ENCODE measurements at regions not wholly inside any gene's neighbourhood (a gene's known extent, or its start where the extent isn't known, plus 50 kb on each side); places are given as distances from the start of the nearest gene placed in this dataset.

- intact Hi-C loops (cut with DNase I) = no loop called here
- DNase-seq (no peak), FAIRE-seq (no peak)
- no peak overlapping the region for H3K4me3 ChIP-seq (ENCODE audit: low read length in 3 of 3)
- TF ChIP-seq CTCF (IDR thresholded peaks at IDR 0.05; ENCODE audit: borderline replicate concordance, extremely low read depth, insufficient read depth) = no peak
- H3K27ac ChIP-seq (ENCODE audit: low read depth in 2 of 2, low read length in 2 of 2) = no peak overlapping the region
- H3K36me3 ChIP-seq (ENCODE audit: control insufficient read depth in 2 of 3, insufficient read depth in 3 of 3, low read length in 3 of 3) = no peaks in the 10 kb centered on the region
- no peaks in the 10 kb centered on the region for H3K9me3 ChIP-seq (ENCODE audit: control insufficient read depth in 2 of 3, insufficient read depth in 1 of 3, low read length in 3 of 3)
- H3K4me1 ChIP-seq (ENCODE audit: control insufficient read depth in 2 of 3, insufficient read depth in 2 of 3, low read depth in 1 of 3, low read length in 3 of 3) = peaks cover 0 to 5% (median 3%) of the 10 kb centered on the region in 3 donors
- H3K27me3 ChIP-seq (ENCODE audit: control insufficient read depth, insufficient read depth, low read length) = no peaks in the 10 kb centered on the region
- no peak overlapping the region for H3K9ac ChIP-seq (ENCODE audit: low read length in 3 of 3)
Observed at GRCh38 chr7:26060733-26061677, 91.0 kb upstream of the NFE2L3 start.

GRCh38 chr7:26061678-26062603, 90.1 kb upstream of the NFE2L3 start:
- TF ChIP-seq CTCF (IDR thresholded peaks at IDR 0.05; ENCODE audit: borderline replicate concordance, extremely low read depth, insufficient read depth) = peak; percentile 85
- DNase-seq (peak in 4 of 5 donors; percentile 67 to 84 (median 76)), FAIRE-seq (no peak)
- intact Hi-C loops (cut with DNase I) = no loop called here
- no peak overlapping the region for H3K4me3 ChIP-seq (ENCODE audit: low read length in 3 of 3)
- peaks cover 0 to 5% (median 3%) of the 10 kb centered on the region in 3 donors for H3K4me1 ChIP-seq (ENCODE audit: control insufficient read depth in 2 of 3, insufficient read depth in 2 of 3, low read depth in 1 of 3, low read length in 3 of 3)
- H3K27me3 ChIP-seq (ENCODE audit: control insufficient read depth, insufficient read depth, low read length) = no peaks in the 10 kb centered on the region
- H3K27ac ChIP-seq (ENCODE audit: low read depth in 2 of 2, low read length in 2 of 2) = no peak overlapping the region
- no peaks in the 10 kb centered on the region for H3K9me3 ChIP-seq (ENCODE audit: control insufficient read depth in 2 of 3, insufficient read depth in 1 of 3, low read length in 3 of 3)
- H3K9ac ChIP-seq (ENCODE audit: low read length in 3 of 3) = no peak overlapping the region
- H3K36me3 ChIP-seq (ENCODE audit: control insufficient read depth in 2 of 3, insufficient read depth in 3 of 3, low read length in 3 of 3) = no peaks in the 10 kb centered on the region

DNA sequence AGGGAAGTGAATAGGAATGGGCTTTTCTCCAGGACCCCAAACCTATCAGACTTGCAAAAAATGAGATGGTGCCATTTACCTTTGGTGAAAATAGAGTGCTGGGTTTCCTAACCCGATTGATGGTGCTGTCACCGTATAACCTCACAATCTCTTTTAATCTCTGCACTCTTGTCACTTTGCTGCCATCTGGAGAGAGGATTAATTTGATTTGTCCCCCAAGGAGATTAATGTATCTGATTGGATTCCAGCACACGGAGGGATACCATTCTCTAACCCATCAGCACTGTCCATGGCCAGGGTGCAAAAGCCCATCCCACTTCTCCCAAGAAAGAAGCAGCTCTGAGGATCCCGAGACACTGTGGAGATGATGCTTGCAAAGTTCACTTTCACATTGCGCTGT, 86.3 kb upstream of the NFE2L3 start:
- no peak for DNase-seq
- no peaks in the 10 kb centered on the region for H3K9me3 ChIP-seq (ENCODE audit: control insufficient read depth in 2 of 3, insufficient read depth in 1 of 3, low read length in 3 of 3)
- no peak for FAIRE-seq
- intact Hi-C loops (cut with DNase I) = no loop called here
- no peaks in the 10 kb centered on the region for H3K27me3 ChIP-seq (ENCODE audit: control insufficient read depth, insufficient read depth, low read length)
- no peak overlapping the region for H3K27ac ChIP-seq (ENCODE audit: low read depth in 2 of 2, low read length in 2 of 2)
- peaks cover 0 to 5% (median 3%) of the 10 kb centered on the region in 3 donors for H3K4me1 ChIP-seq (ENCODE audit: control insufficient read depth in 2 of 3, insufficient read depth in 2 of 3, low read depth in 1 of 3, low read length in 3 of 3)
- H3K36me3 ChIP-seq (ENCODE audit: control insufficient read depth in 2 of 3, insufficient read depth in 3 of 3, low read length in 3 of 3) = no peaks in the 10 kb centered on the region
- no peak overlapping the region for H3K9ac ChIP-seq (ENCODE audit: low read length in 3 of 3)
- TF ChIP-seq CTCF (IDR thresholded peaks at IDR 0.05; ENCODE audit: borderline replicate concordance, extremely low read depth, insufficient read depth) = no peak
- H3K4me3 ChIP-seq (ENCODE audit: low read length in 3 of 3) = no peak overlapping the region

Data from kidney (tissue), 13 donors.